Right atrium auricular region (tissue), 2 donors: ENCODE measurements at regions not wholly inside any gene's neighbourhood (a gene's known extent, or its start where the extent isn't known, plus 50 kb on each side); places are given as distances from the start of the nearest gene placed in this dataset.

Experiments
- DNase-seq: peaks from one replicate; pipeline ENCODE4 v3.0.0-alpha.2; 2019; ENCODE audit warnings: low spot score
- H3K27ac ChIP-seq, 2 donors: fragments of 200-600 bp; sonication (generic); 1 replicate in 1 of 2; 2 replicates in 1 of 2; pipeline ENCODE4 v1.5.1; 2016 to 2019
- H3K27me3 ChIP-seq, 2 donors: fragments of 200-600 bp; sonication (generic); one replicate each; pipeline versions ENCODE4 v1.5.1 to v1.6.0; 2017 to 2019
- H3K36me3 ChIP-seq: fragments of 200-600 bp; sonication (generic); one replicate; pipeline ENCODE4 v1.5.1; 2016
- H3K4me1 ChIP-seq, 2 donors: fragments of 200-600 bp; sonication (generic); one replicate each; pipeline versions ENCODE4 v1.5.1 to v1.6.0; 2017 to 2019
- H3K4me3 ChIP-seq, 2 donors: fragments of 200-600 bp; sonication (generic); 1 replicate in 1 of 2; 2 replicates in 1 of 2; pipeline ENCODE4 v1.5.1; 2017 to 2019; ENCODE audit warnings: mild to moderate bottlenecking in 1 of 2, moderate library complexity in 1 of 2
- H3K9me3 ChIP-seq, 2 donors: fragments of 200-600 bp; sonication (generic); one replicate each; pipeline ENCODE4 v1.5.1; 2019
- TF ChIP-seq, protein P1 (sequence below), 2 donors: fragments of 200-600 bp; sonication (generic); IDR thresholded peaks; one replicate each; pipeline ENCODE4 v1.5.1; 2019; ENCODE audit warnings: antibody characterized with exemption in 2 of 2

DNA sequence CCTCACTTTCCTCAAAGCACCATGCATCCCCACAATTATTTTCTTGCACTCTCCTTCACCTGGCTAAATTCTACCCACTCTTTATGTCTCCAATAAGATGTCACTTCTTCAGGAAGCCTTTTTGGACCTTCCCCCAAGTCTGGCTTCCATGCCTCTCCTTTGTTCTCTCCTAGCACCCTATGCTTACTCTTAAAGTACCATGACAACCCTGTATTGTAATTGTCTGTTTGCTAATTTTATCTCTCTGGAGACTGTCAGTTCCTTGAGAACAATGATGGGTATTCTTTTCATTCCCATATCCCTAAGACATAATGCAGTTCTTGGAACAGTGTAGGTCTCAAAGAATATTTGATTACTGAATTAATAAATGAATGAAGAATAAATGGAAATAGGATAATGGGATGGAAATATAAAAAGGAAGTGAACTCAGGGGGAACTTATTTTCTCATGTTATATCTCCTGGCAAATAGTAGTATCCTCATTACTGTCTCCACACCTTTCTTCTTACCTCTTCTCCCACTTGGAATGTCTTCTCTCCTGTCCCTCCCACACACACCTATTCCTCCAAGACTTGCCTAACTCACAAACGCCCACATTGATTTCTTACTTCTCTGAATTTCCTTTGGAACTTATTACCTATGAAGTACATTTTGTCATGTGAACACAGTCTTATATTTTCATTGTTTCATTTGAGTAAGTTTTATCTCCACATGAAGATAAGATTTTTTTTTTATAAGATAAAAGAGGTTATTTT is 499.1 kb downstream of the NFIB start:
- DNase-seq, result no peak
- no peaks in the 10 kb centered on the region for H3K27me3 ChIP-seq
- peaks cover 0 to 6% of the 10 kb centered on the region in 2 donors for H3K4me1 ChIP-seq
- H3K27ac ChIP-seq, result no peak overlapping the region
- no peak overlapping the region for H3K4me3 ChIP-seq
- TF ChIP-seq, protein P1, sequence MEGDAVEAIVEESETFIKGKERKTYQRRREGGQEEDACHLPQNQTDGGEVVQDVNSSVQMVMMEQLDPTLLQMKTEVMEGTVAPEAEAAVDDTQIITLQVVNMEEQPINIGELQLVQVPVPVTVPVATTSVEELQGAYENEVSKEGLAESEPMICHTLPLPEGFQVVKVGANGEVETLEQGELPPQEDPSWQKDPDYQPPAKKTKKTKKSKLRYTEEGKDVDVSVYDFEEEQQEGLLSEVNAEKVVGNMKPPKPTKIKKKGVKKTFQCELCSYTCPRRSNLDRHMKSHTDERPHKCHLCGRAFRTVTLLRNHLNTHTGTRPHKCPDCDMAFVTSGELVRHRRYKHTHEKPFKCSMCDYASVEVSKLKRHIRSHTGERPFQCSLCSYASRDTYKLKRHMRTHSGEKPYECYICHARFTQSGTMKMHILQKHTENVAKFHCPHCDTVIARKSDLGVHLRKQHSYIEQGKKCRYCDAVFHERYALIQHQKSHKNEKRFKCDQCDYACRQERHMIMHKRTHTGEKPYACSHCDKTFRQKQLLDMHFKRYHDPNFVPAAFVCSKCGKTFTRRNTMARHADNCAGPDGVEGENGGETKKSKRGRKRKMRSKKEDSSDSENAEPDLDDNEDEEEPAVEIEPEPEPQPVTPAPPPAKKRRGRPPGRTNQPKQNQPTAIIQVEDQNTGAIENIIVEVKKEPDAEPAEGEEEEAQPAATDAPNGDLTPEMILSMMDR (IDR thresholded peaks at IDR 0.05), result no peak
- no peaks in the 10 kb centered on the region for H3K9me3 ChIP-seq
- no peaks in the 10 kb centered on the region for H3K36me3 ChIP-seq

DNA sequence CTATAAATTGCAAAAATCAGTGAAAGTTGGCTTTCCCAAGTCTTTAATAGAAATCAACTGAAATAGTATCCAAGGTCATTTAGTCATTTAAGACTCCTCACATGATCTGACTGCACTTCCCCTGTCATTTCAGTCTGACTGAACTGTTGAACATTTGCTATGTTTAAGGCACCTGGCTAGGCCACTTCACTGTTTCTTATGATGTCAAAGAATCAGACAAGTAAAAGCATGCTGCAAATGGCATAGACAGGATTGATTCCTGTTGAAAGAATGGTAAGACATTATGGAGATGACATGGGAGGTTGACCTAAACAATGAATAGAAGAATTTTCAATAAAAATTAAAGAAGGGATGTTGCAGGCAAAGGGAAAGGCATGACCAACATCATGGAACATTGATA is 502.1 kb downstream of the NFIB start:
- no peak overlapping the region for H3K4me3 ChIP-seq
- TF ChIP-seq, protein P1 (IDR thresholded peaks at IDR 0.05), result no peak
- H3K27me3 ChIP-seq, result no peaks in the 10 kb centered on the region
- H3K27ac ChIP-seq, result no peak overlapping the region
- no peak for DNase-seq
- no peaks in the 10 kb centered on the region for H3K4me1 ChIP-seq
- no peaks in the 10 kb centered on the region for H3K9me3 ChIP-seq
- no peaks in the 10 kb centered on the region for H3K36me3 ChIP-seq

GRCh38 chr9:13810510-13810909 is 503.4 kb downstream of the NFIB start:
- H3K9me3 ChIP-seq, result no peaks in the 10 kb centered on the region
- no peaks in the 10 kb centered on the region for H3K27me3 ChIP-seq
- no peak overlapping the region for H3K4me3 ChIP-seq
- TF ChIP-seq, protein P1 (IDR thresholded peaks at IDR 0.05), result no peak
- H3K4me1 ChIP-seq, result no peaks in the 10 kb centered on the region
- no peak for DNase-seq
- H3K36me3 ChIP-seq, result no peaks in the 10 kb centered on the region
- no peak overlapping the region for H3K27ac ChIP-seq

GRCh38 chr9:13809401-13809800 is 504.5 kb downstream of the NFIB start:
- no peaks in the 10 kb centered on the region for H3K27me3 ChIP-seq
- TF ChIP-seq, protein P1 (IDR thresholded peaks at IDR 0.05), result no peak
- no peaks in the 10 kb centered on the region for H3K36me3 ChIP-seq
- no peaks in the 10 kb centered on the region for H3K9me3 ChIP-seq
- H3K27ac ChIP-seq, result no peak overlapping the region
- DNase-seq, result no peak
- no peak overlapping the region for H3K4me3 ChIP-seq
- H3K4me1 ChIP-seq, result no peaks in the 10 kb centered on the region

- H3K4me1 ChIP-seq, result no peaks in the 10 kb centered on the region
- no peak for DNase-seq
- TF ChIP-seq, protein P1 (IDR thresholded peaks at IDR 0.05), result no peak
These were observed 506.8 kb downstream of the NFIB start for GRCh38 chr9:13807118-13807517.

DNA sequence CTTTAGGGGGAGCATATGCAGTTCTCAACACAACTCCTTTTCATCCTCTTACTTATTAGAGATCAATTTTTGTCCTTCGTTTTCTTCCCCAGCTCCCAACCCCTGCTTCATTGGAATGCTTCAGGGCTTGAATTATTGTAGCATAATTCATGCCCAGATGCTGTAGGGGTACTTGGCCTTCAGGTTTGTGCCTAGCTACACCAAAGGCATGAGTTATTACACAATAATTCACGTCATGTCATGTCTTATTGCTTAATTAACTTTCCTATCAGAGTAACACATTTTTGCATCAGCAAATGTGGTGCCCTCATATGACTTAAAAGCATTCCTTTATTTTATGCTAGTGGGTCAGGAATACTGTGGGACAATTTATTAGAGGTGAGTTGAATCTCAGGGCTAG is 507.2 kb downstream of the NFIB start:
- TF ChIP-seq, protein P1 (IDR thresholded peaks at IDR 0.05), result no peak
- no peak for DNase-seq
- no peak overlapping the region for H3K27ac ChIP-seq
- H3K27me3 ChIP-seq, result no peaks in the 10 kb centered on the region
- H3K36me3 ChIP-seq, result no peaks in the 10 kb centered on the region
- no peaks in the 10 kb centered on the region for H3K4me1 ChIP-seq
- no peaks in the 10 kb centered on the region for H3K9me3 ChIP-seq
- H3K4me3 ChIP-seq, result no peak overlapping the region

More at GRCh38 chr9:13807118-13807517, 506.8 kb downstream of the NFIB start:
- Histone ChIP-seq H3K9me3 (no peaks in the 10 kb centered on the region), H3K27me3 (no peaks in the 10 kb centered on the region), H3K36me3 (no peaks in the 10 kb centered on the region), H3K27ac (no peak overlapping the region), H3K4me3 (no peak overlapping the region)
